ENCODE measurements at regions not wholly inside any gene's neighbourhood (a gene's known extent, or its start where the extent isn't known, plus 50 kb on each side); places are given as distances from the start of the nearest gene placed in this dataset.

GRCh38 chr5:173762045-173762444, 126.1 kb upstream of the CPEB4 start:
- TF ChIP-seq BHLHE40 (IDR thresholded peaks at IDR 0.05; ENCODE audit: low read depth, low read length) (no peak), POLR2A (IDR thresholded peaks at IDR 0.05; ENCODE audit: low read depth, low read length) (no peak)
